Spleen (tissue), 11 donors: ENCODE measurements at regions not wholly inside any gene's neighbourhood (a gene's known extent, or its start where the extent isn't known, plus 50 kb on each side); places are given as distances from the start of the nearest gene placed in this dataset.

Source experiments
- DNase-seq: peaks from one replicate; pipeline ENCODE4 v3.0.0-alpha.2; 2020
- H3K27ac ChIP-seq, 8 donors: fragments of 200-600 bp; sonication (generic) in 7 of 8; 1 replicate in 4 of 8; 2 replicates in 4 of 8; pipeline versions ENCODE4 v1.5.0 to v1.8.0; 2016 to 2021; ENCODE audit warnings: inconsistent platforms in 4 of 8, mild to moderate bottlenecking in 4 of 8, moderate library complexity in 1 of 8
- H3K27me3 ChIP-seq, 7 donors: fragments of 200-600 bp; sonication (generic) in 6 of 7; replicated peaks in 1 of 7; 1 replicate in 4 of 7; 2 replicates in 3 of 7; pipeline versions ENCODE4 v1.5.0 to v1.8.0; 2016 to 2021; ENCODE audit warnings: inconsistent platforms in 3 of 7, mild to moderate bottlenecking in 1 of 7
- H3K36me3 ChIP-seq, 6 donors: fragments of 200-600 bp; sonication (generic) in 5 of 6; 1 replicate in 4 of 6; 2 replicates in 2 of 6; pipeline versions ENCODE4 v1.5.0 to v1.8.0; 2016 to 2021; ENCODE audit warnings: inconsistent platforms in 2 of 6
- H3K4me1 ChIP-seq, 6 donors: fragments of 200-600 bp; sonication (generic) in 5 of 6; 1 replicate in 3 of 6; 2 replicates in 3 of 6; pipeline versions ENCODE4 v1.5.0 to v1.8.0; 2016 to 2021; ENCODE audit warnings: inconsistent platforms in 3 of 6
- H3K4me3 ChIP-seq, 8 donors: fragments of 200-600 bp; sonication (generic) in 7 of 8; 1 replicate in 4 of 8; 2 replicates in 4 of 8; pipeline versions ENCODE4 v1.5.0 to v1.8.0; 2016 to 2021; ENCODE audit warnings: inconsistent platforms in 4 of 8, mild to moderate bottlenecking in 4 of 8, moderate library complexity in 2 of 8
- H3K9me3 ChIP-seq, 8 donors: fragments of 200-600 bp; sonication (generic) in 7 of 8; 1 replicate in 4 of 8; 2 replicates in 4 of 8; pipeline versions ENCODE4 v1.5.0 to v1.8.0; 2016 to 2021; ENCODE audit warnings: inconsistent platforms in 4 of 8
- CTCF ChIP-seq, 11 experiments: fragments of 200-600 bp in 7 of 11; fragments of 450-650 bp in 4 of 11; sonication (generic) in 4 of 11; IDR thresholded peaks in 8 of 11; conservative IDR thresholded peaks in 3 of 11; 1 replicate in 7 of 11; 2 replicates in 4 of 11; pipeline versions ENCODE4 v1.4.0 to v1.8.0; 2016 to 2021; ENCODE audit warnings: antibody characterized with exemption in 11 of 11, inconsistent platforms in 4 of 11, mild to moderate bottlenecking in 1 of 11
- POLR2A ChIP-seq, 3 donors: fragments of 450-650 bp; IDR thresholded peaks; one replicate each; pipeline ENCODE4 v1.5.1; 2017; ENCODE audit warnings: antibody characterized with exemption in 3 of 3, mild to moderate bottlenecking in 1 of 3
- POLR2AphosphoS5 ChIP-seq, 3 donors: sonication (generic); formaldehyde crosslinking; IDR thresholded peaks; one replicate each; pipeline ENCODE4 v1.5.1; 2017; ENCODE audit warnings: antibody characterized with exemption in 3 of 3
- WGBS, 5 donors: extraction: QIAGEN DNeasy Blood & Tissue Kit in 3 of 5; methylation state at CpG; one replicate each; pipeline versions ENCODE4 v1.1.5 to v1.1.7; 2013 to 2018; 5-methylcytosine and 5-hydroxymethylcytosine counted together
- intact Hi-C: fragments of 100-400 bp; cut with DNase I; formaldehyde crosslinking; loops from one replicate; pipeline ENCODE4 v1.15.0; 2023; ENCODE audit warnings: low total_unique reads
- donor health status: healthy with polysubstance abuse.
- donor health status: DM: no; HTN: no; CAD: no; lungs with moderate emphysema.
- donor health status: DM: no; HTN: no; CAD: no.
- donor health status: Bipolar disorder and iron deficiency.
- donor health status: healthy.
- donor health status: DM: no; HTN: no; CAD: no.
- donor health status: DM: yes; HTN: yes; CAD: no.

- intact Hi-C loops, result no loop called here
- H3K9me3 ChIP-seq, result no peaks in the 10 kb centered on the region
- H3K27me3 ChIP-seq, result peaks cover 0 to 33% (median 0%) of the 10 kb centered on the region in 7 donors
- WGBS, 5 donors, result 84 to 92% (median 89%) methylated on average over 21 of the region's 21 CpGs
- H3K36me3 ChIP-seq, result no peaks in the 10 kb centered on the region
- TF ChIP-seq CTCF (IDR thresholded peaks at IDR 0.05 in 8 of 11, conservative IDR thresholded peaks at IDR 0.05 in 3 of 11) (no peak), POLR2AphosphoS5 (IDR thresholded peaks at IDR 0.05) (no peak), POLR2A (IDR thresholded peaks at IDR 0.05) (no peak)
- no peaks in the 10 kb centered on the region for H3K4me1 ChIP-seq
- DNase-seq, result peak; percentile 54
- no peak overlapping the region for H3K27ac ChIP-seq
- no peak overlapping the region for H3K4me3 ChIP-seq
These were observed 274.5 kb upstream of the C1orf174 start for GRCh38 chr1:4174291-4175200.

GRCh38 chr1:4175566-4176405 is 275.7 kb upstream of the C1orf174 start:
- Histone ChIP-seq H3K4me3 (no peak overlapping the region), H3K9me3 (no peaks in the 10 kb centered on the region), H3K36me3 (no peaks in the 10 kb centered on the region), H3K4me1 (no peaks in the 10 kb centered on the region), H3K27ac (no peak overlapping the region), H3K27me3 (peaks cover 0 to 33% (median 0%) of the 10 kb centered on the region in 7 donors)
- peak; percentile 19 for DNase-seq
- 74 to 88% (median 81%) methylated on average over 10 of the region's 10 CpGs for WGBS, 5 donors
- intact Hi-C loops, result no loop called here
- TF ChIP-seq CTCF (IDR thresholded peaks at IDR 0.05 in 8 of 11, conservative IDR thresholded peaks at IDR 0.05 in 3 of 11) (no peak), POLR2AphosphoS5 (IDR thresholded peaks at IDR 0.05) (no peak), POLR2A (IDR thresholded peaks at IDR 0.05) (no peak)

GRCh38 chr1:4176841-4177240 is 276.8 kb upstream of the C1orf174 start:
- no peaks in the 10 kb centered on the region for H3K36me3 ChIP-seq
- WGBS, 5 donors, result 51 to 90% (median 82%) methylated on average over 3 of the region's 3 CpGs
- DNase-seq, result peak; percentile 43
- H3K4me3 ChIP-seq, result no peak overlapping the region
- H3K27me3 ChIP-seq, result peaks cover 0 to 28% (median 0%) of the 10 kb centered on the region in 7 donors
- TF ChIP-seq POLR2AphosphoS5 (IDR thresholded peaks at IDR 0.05) (peak in 1 of 3 donors; percentile 10), CTCF (IDR thresholded peaks at IDR 0.05 in 8 of 11, conservative IDR thresholded peaks at IDR 0.05 in 3 of 11) (no peak)
- no peaks in the 10 kb centered on the region for H3K4me1 ChIP-seq
- intact Hi-C loops, result no loop called here
- H3K9me3 ChIP-seq, result no peaks in the 10 kb centered on the region
- no peak overlapping the region for H3K27ac ChIP-seq
